Breast epithelium (tissue), 4 donors: ENCODE measurements at regions not wholly inside any gene's neighbourhood (a gene's known extent, or its start where the extent isn't known, plus 50 kb on each side); places are given as distances from the start of the nearest gene placed in this dataset.

Source experiments
- DNase-seq, 2 donors: peaks; one replicate each; pipeline ENCODE4 v3.0.0-alpha.2; 2019; ENCODE audit warnings: low spot score in 2 of 2
- H3K27ac ChIP-seq, 2 donors: fragments of 200-600 bp; sonication (generic) in 1 of 2; one replicate each; pipeline ENCODE4 v1.5.1; 2016 to 2019; ENCODE audit warnings: mild to moderate bottlenecking in 1 of 2
- H3K27me3 ChIP-seq, 2 donors: fragments of 200-600 bp; sonication (generic) in 1 of 2; one replicate each; pipeline versions ENCODE4 v1.5.1 to v1.6.0; 2017 to 2019; ENCODE audit warnings: control low read depth in 1 of 2, mild to moderate bottlenecking in 1 of 2
- H3K36me3 ChIP-seq: fragments of 200-600 bp; one replicate; pipeline ENCODE4 v1.5.1; 2019
- H3K4me1 ChIP-seq, 2 donors: fragments of 200-600 bp; sonication (generic); one replicate each; pipeline ENCODE4 v1.5.1; 2016 to 2019; ENCODE audit warnings: control low read depth in 1 of 2
- H3K4me3 ChIP-seq, 3 donors: fragments of 200-600 bp; sonication (generic); 1 replicate in 2 of 3; 2 replicates in 1 of 3; pipeline ENCODE4 v1.5.1; 2016 to 2019; ENCODE audit warnings: mild to moderate bottlenecking in 3 of 3, moderate library complexity in 2 of 3
- H3K9me3 ChIP-seq, 2 donors: fragments of 200-600 bp; sonication (generic) in 1 of 2; one replicate each; pipeline ENCODE4 v1.5.1; 2016 to 2019; ENCODE audit warnings: control low read depth in 1 of 2
- POLR2A ChIP-seq: fragments of 450-650 bp; IDR thresholded peaks from one replicate; pipeline ENCODE4 v1.6.1; 2016; ENCODE audit warnings: antibody characterized with exemption, mild to moderate bottlenecking, moderate library complexity
- POLR2AphosphoS5 ChIP-seq, 3 donors: sonication (generic); formaldehyde crosslinking; IDR thresholded peaks; one replicate each; pipeline ENCODE4 v1.6.1; 2017; ENCODE audit warnings: antibody characterized with exemption in 3 of 3
- intact Hi-C: fragments of 100-400 bp; cut with DNase I; formaldehyde crosslinking; loops from one replicate; pipeline ENCODE4 v1.15.1; 2023; ENCODE audit warnings: low total_unique reads
- TF ChIP-seq, protein P1 (sequence below), 3 donors: fragments of 450-650 bp; IDR thresholded peaks; one replicate each; pipeline ENCODE4 v1.5.1; 2016 to 2017; ENCODE audit warnings: antibody characterized with exemption in 3 of 3, mild to moderate bottlenecking in 3 of 3, moderate library complexity in 3 of 3

GRCh38 chr13:99446242-99446641 lies 55.0 kb upstream of the TM9SF2 start:
- Histone ChIP-seq H3K9me3 (no peaks in the 10 kb centered on the region), H3K27ac (no peak overlapping the region), H3K27me3 (peaks cover 0 to 3% of the 10 kb centered on the region in 2 donors), H3K4me1 (no peaks in the 10 kb centered on the region), H3K4me3 (no peak overlapping the region), H3K36me3 (no peaks in the 10 kb centered on the region)
- DNase-seq, result no peak
- intact Hi-C loops, result no loop called here
- TF ChIP-seq POLR2AphosphoS5 (IDR thresholded peaks at IDR 0.05) (no peak), POLR2A (no peak)
- TF ChIP-seq, protein P1, sequence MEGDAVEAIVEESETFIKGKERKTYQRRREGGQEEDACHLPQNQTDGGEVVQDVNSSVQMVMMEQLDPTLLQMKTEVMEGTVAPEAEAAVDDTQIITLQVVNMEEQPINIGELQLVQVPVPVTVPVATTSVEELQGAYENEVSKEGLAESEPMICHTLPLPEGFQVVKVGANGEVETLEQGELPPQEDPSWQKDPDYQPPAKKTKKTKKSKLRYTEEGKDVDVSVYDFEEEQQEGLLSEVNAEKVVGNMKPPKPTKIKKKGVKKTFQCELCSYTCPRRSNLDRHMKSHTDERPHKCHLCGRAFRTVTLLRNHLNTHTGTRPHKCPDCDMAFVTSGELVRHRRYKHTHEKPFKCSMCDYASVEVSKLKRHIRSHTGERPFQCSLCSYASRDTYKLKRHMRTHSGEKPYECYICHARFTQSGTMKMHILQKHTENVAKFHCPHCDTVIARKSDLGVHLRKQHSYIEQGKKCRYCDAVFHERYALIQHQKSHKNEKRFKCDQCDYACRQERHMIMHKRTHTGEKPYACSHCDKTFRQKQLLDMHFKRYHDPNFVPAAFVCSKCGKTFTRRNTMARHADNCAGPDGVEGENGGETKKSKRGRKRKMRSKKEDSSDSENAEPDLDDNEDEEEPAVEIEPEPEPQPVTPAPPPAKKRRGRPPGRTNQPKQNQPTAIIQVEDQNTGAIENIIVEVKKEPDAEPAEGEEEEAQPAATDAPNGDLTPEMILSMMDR (IDR thresholded peaks at IDR 0.05), result no peak

GRCh38 chr13:99448546-99448945 lies 52.7 kb upstream of the TM9SF2 start:
- intact Hi-C loops, result no loop called here
- H3K9me3 ChIP-seq, result no peaks in the 10 kb centered on the region
- no peak for DNase-seq
- no peaks in the 10 kb centered on the region for H3K36me3 ChIP-seq
- no peak overlapping the region for H3K4me3 ChIP-seq
- H3K4me1 ChIP-seq, result no peaks in the 10 kb centered on the region
- TF ChIP-seq POLR2AphosphoS5 (IDR thresholded peaks at IDR 0.05) (no peak), POLR2A (no peak)
- TF ChIP-seq, protein P1 (IDR thresholded peaks at IDR 0.05), result no peak
- no peaks in the 10 kb centered on the region for H3K27me3 ChIP-seq
- H3K27ac ChIP-seq, result no peak overlapping the region

DNA sequence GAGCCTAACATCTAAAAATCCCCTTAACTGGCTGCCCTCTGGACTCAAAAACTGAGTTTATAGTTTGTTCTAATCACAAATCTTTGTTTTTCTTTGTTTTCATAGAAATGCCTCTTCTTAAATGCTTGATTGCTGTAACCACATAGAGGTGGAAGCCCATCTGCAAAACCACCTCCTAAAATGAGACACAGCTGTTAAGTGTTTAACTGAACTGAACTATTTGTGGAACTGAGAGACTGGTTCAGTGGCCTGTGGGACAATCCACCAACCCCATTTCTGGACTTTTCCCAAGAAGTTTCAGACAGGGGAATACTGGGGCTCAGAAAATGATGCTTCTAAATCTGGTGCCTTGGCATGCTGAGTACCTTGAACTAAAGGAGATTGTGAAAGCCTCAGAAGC lies 50.9 kb upstream of the TM9SF2 start:
- TF ChIP-seq, protein P1 (IDR thresholded peaks at IDR 0.05), result no peak
- TF ChIP-seq POLR2A (no peak), POLR2AphosphoS5 (IDR thresholded peaks at IDR 0.05) (no peak)
- intact Hi-C loops, result no loop called here
- no peak overlapping the region for H3K27ac ChIP-seq
- H3K36me3 ChIP-seq, result no peaks in the 10 kb centered on the region
- no peaks in the 10 kb centered on the region for H3K4me1 ChIP-seq
- H3K9me3 ChIP-seq, result peaks cover 5 to 6% of the 10 kb centered on the region in 2 donors
- no peak for DNase-seq
- no peaks in the 10 kb centered on the region for H3K27me3 ChIP-seq
- no peak overlapping the region for H3K4me3 ChIP-seq
